ENCODE measurements at regions not wholly inside any gene's neighbourhood (a gene's known extent, or its start where the extent isn't known, plus 50 kb on each side); places are given as distances from the start of the nearest gene placed in this dataset.

DNA sequence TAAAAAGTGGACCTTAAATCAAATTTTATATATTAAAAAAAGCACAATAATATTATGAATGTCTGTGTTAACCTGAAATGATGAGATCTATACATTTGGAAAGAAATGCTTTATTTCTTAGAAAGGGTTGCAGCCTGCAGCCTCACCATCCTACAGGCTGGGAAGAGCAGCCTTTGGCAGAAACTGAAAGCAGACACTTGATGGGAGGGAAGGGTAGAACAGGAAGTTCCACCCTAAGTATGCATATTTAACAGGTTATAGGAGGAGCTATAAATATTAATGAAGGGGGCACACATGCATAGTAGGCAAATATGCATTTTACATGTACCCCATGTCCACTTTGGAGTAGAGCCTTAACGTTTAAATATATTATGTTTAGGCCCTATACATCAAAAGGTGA is 498.0 kb downstream of the FLRT2 start:
- TF ChIP-seq, protein P1, sequence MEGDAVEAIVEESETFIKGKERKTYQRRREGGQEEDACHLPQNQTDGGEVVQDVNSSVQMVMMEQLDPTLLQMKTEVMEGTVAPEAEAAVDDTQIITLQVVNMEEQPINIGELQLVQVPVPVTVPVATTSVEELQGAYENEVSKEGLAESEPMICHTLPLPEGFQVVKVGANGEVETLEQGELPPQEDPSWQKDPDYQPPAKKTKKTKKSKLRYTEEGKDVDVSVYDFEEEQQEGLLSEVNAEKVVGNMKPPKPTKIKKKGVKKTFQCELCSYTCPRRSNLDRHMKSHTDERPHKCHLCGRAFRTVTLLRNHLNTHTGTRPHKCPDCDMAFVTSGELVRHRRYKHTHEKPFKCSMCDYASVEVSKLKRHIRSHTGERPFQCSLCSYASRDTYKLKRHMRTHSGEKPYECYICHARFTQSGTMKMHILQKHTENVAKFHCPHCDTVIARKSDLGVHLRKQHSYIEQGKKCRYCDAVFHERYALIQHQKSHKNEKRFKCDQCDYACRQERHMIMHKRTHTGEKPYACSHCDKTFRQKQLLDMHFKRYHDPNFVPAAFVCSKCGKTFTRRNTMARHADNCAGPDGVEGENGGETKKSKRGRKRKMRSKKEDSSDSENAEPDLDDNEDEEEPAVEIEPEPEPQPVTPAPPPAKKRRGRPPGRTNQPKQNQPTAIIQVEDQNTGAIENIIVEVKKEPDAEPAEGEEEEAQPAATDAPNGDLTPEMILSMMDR (IDR thresholded peaks at IDR 0.05): no peak
- no peak for TF ChIP-seq TCF7L2 (IDR thresholded peaks at IDR 0.05; ENCODE audit: low read depth, low read length)
- no peak for TF ChIP-seq POLR2AphosphoS5 (IDR thresholded peaks at IDR 0.05; ENCODE audit: low read depth, low read length)
- TF ChIP-seq, protein P2, sequence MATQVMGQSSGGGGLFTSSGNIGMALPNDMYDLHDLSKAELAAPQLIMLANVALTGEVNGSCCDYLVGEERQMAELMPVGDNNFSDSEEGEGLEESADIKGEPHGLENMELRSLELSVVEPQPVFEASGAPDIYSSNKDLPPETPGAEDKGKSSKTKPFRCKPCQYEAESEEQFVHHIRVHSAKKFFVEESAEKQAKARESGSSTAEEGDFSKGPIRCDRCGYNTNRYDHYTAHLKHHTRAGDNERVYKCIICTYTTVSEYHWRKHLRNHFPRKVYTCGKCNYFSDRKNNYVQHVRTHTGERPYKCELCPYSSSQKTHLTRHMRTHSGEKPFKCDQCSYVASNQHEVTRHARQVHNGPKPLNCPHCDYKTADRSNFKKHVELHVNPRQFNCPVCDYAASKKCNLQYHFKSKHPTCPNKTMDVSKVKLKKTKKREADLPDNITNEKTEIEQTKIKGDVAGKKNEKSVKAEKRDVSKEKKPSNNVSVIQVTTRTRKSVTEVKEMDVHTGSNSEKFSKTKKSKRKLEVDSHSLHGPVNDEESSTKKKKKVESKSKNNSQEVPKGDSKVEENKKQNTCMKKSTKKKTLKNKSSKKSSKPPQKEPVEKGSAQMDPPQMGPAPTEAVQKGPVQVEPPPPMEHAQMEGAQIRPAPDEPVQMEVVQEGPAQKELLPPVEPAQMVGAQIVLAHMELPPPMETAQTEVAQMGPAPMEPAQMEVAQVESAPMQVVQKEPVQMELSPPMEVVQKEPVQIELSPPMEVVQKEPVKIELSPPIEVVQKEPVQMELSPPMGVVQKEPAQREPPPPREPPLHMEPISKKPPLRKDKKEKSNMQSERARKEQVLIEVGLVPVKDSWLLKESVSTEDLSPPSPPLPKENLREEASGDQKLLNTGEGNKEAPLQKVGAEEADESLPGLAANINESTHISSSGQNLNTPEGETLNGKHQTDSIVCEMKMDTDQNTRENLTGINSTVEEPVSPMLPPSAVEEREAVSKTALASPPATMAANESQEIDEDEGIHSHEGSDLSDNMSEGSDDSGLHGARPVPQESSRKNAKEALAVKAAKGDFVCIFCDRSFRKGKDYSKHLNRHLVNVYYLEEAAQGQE (IDR thresholded peaks at IDR 0.05; ENCODE audit: insufficient read depth in 1 of 2, low read depth in 2 of 2, low read length in 1 of 2): no peak

Data from Panc1 (cell line).